Neuronal stem cell (in vitro differentiated cells): ENCODE measurements at regions not wholly inside any gene's neighbourhood (a gene's known extent, or its start where the extent isn't known, plus 50 kb on each side); places are given as distances from the start of the nearest gene placed in this dataset.
"Not testable (repeated sequence)": the region's sequence is repeated elsewhere in the genome, so short reads cannot be mapped to it uniquely, and the experiment has no call there.

Experiments used
- DNase-seq: peaks from one replicate; pipeline ENCODE4 v3.0.0-alpha.2; 2013; ENCODE audit warnings: low spot score
- H2AFZ ChIP-seq: one replicate; pipeline ENCODE4 v1.6.1; 2013; ENCODE audit warnings: mild to moderate bottlenecking, low read length, inconsistent platforms
- H2AK5ac ChIP-seq: 2 replicates; pipeline ENCODE4 v1.6.1; 2013; ENCODE audit warnings: low read depth, mild to moderate bottlenecking, inconsistent platforms, low read length, moderate library complexity, mixed read lengths
- H2BK120ac ChIP-seq: 2 replicates; pipeline ENCODE4 v1.6.1; 2013; ENCODE audit warnings: low read depth, mild to moderate bottlenecking, inconsistent platforms, low read length, moderate library complexity, mixed read lengths
- H2BK12ac ChIP-seq: one replicate; pipeline ENCODE4 v1.6.1; 2013; ENCODE audit warnings: low read length, inconsistent platforms
- H2BK15ac ChIP-seq: 2 replicates; pipeline ENCODE4 v1.6.1; 2013; ENCODE audit warnings: mild to moderate bottlenecking, low read length, inconsistent platforms, mixed read lengths
- H2BK5ac ChIP-seq: one replicate; pipeline ENCODE4 v1.6.1; 2013; ENCODE audit warnings: inconsistent platforms, mild to moderate bottlenecking, low read length, moderate library complexity
- H3K14ac ChIP-seq: one replicate; pipeline ENCODE4 v1.6.1; 2013; ENCODE audit warnings: low read length, inconsistent platforms
- H3K18ac ChIP-seq: 2 replicates; pipeline ENCODE4 v1.6.1; 2013; ENCODE audit warnings: low read length, inconsistent platforms
- H3K23ac ChIP-seq: 2 replicates; pipeline ENCODE4 v1.6.1; 2013; ENCODE audit warnings: low read depth, mild to moderate bottlenecking, mixed read lengths, low read length, inconsistent platforms; ENCODE audit not compliant: poor library complexity
- H3K27ac ChIP-seq: replicated peaks from 3 replicates; pipeline ENCODE4 v1.5.1; 2013; ENCODE audit warnings: low read length, inconsistent platforms
- H3K27me3 ChIP-seq, 3 experiments: 2 replicates each; pipeline ENCODE4 v1.6.1; 2013; ENCODE audit warnings: low read length in 3 of 3, mild to moderate bottlenecking in 2 of 3, inconsistent platforms in 1 of 3, low read depth in 1 of 3, mixed read lengths in 1 of 3, moderate library complexity in 1 of 3; ENCODE audit not compliant: control insufficient read depth in 3 of 3, insufficient read depth in 3 of 3
- H3K36me3 ChIP-seq, 2 donors: replicated peaks in 1 of 2; 2 replicates each; pipeline ENCODE4 v1.6.1; 2013; ENCODE audit warnings: low read length in 2 of 2; ENCODE audit not compliant: control insufficient read depth in 2 of 2, insufficient read depth in 2 of 2
- H3K4ac ChIP-seq: 2 replicates; pipeline ENCODE4 v1.6.1; 2013; ENCODE audit warnings: inconsistent platforms, mild to moderate bottlenecking, low read length, moderate library complexity
- H3K4me1 ChIP-seq, 2 donors: 1 replicate in 1 of 2; 2 replicates in 1 of 2; pipeline ENCODE4 v1.6.1; 2013; ENCODE audit warnings: low read length in 2 of 2, low read depth in 1 of 2; ENCODE audit not compliant: control insufficient read depth in 2 of 2, insufficient read depth in 1 of 2
- H3K4me2 ChIP-seq: one replicate; pipeline ENCODE4 v1.6.1; 2013; ENCODE audit warnings: mild to moderate bottlenecking, low read length, inconsistent platforms; ENCODE audit not compliant: insufficient read depth, poor library complexity, severe bottlenecking
- H3K4me3 ChIP-seq, 2 donors: 2 replicates each; pipeline ENCODE4 v1.5.1; 2013; ENCODE audit warnings: low read length in 2 of 2, mild to moderate bottlenecking in 2 of 2, inconsistent platforms in 1 of 2, moderate library complexity in 1 of 2
- H3K79me1 ChIP-seq: one replicate; pipeline ENCODE4 v1.6.1; 2013; ENCODE audit warnings: low read depth, mild to moderate bottlenecking, inconsistent platforms, low read length, moderate library complexity
- H3K9ac ChIP-seq: one replicate; pipeline ENCODE4 v1.6.1; 2013; ENCODE audit warnings: mild to moderate bottlenecking, low read depth, low read length, inconsistent platforms; ENCODE audit not compliant: poor library complexity
- H3K9me3 ChIP-seq, 2 donors: replicated peaks in 1 of 2; 2 replicates each; pipeline versions ENCODE3 to v1.6.1; 2013; ENCODE audit warnings: low read length in 2 of 2, mild to moderate bottlenecking in 2 of 2, inconsistent platforms in 1 of 2, low read depth in 1 of 2, mixed read lengths in 1 of 2, moderate library complexity in 1 of 2; ENCODE audit not compliant: control insufficient read depth in 2 of 2, insufficient read depth in 1 of 2
- H4K8ac ChIP-seq: one replicate; pipeline ENCODE4 v1.6.1; 2013; ENCODE audit warnings: low read depth, mild to moderate bottlenecking, inconsistent platforms, low read length, moderate library complexity
- H4K91ac ChIP-seq: one replicate; pipeline ENCODE4 v1.6.1; 2013; ENCODE audit warnings: low read length, low read depth, mild to moderate bottlenecking, inconsistent platforms; ENCODE audit not compliant: poor library complexity
- WGBS, 2 donors: extraction: QIAGEN DNeasy Blood & Tissue Kit; methylation state at CpG; one replicate each; pipeline ENCODE4 v1.1.7; 2013; ENCODE audit warnings: missing lambda C conversion rate in 2 of 2, mixed read lengths in 1 of 2; ENCODE audit not compliant: insufficient read length in 2 of 2, insufficient replicate concordance in 1 of 2; ENCODE audit errors: extremely low coverage in 2 of 2; 5-methylcytosine and 5-hydroxymethylcytosine counted together

- not testable (repeated sequence) for H3K4me2 ChIP-seq, H3K9me3 ChIP-seq, H3K9ac ChIP-seq, H2BK5ac ChIP-seq, H3K23ac ChIP-seq, H3K79me1 ChIP-seq, H2AFZ ChIP-seq, H4K8ac ChIP-seq, H3K27ac ChIP-seq, H3K14ac ChIP-seq, H3K4ac ChIP-seq, H3K18ac ChIP-seq, H2BK120ac ChIP-seq, H2BK12ac ChIP-seq, H3K4me1 ChIP-seq, H3K4me3 ChIP-seq, H4K91ac ChIP-seq, H2BK15ac ChIP-seq, H3K27me3 ChIP-seq, DNase-seq, H2AK5ac ChIP-seq, H3K36me3 ChIP-seq
- no CpG with 5 or more reads among the region's 5 CpGs for WGBS, 2 donors
Measured at GRCh38 chr21:13984728-13985127, 226.0 kb downstream of the LIPI start.

GRCh38 chr21:13981176-13982087 is 229.3 kb downstream of the LIPI start:
- not testable (repeated sequence) for H3K9me3 ChIP-seq, H3K23ac ChIP-seq, H3K27me3 ChIP-seq, H2BK5ac ChIP-seq, H4K8ac ChIP-seq, H3K4ac ChIP-seq, H3K27ac ChIP-seq, H3K18ac ChIP-seq, H2AK5ac ChIP-seq, DNase-seq, H2BK12ac ChIP-seq, H2BK120ac ChIP-seq, H3K4me1 ChIP-seq, H3K9ac ChIP-seq, H3K4me3 ChIP-seq, H4K91ac ChIP-seq, H3K79me1 ChIP-seq, H3K14ac ChIP-seq, H3K36me3 ChIP-seq, H2BK15ac ChIP-seq, H2AFZ ChIP-seq, H3K4me2 ChIP-seq
- no CpG with 5 or more reads among the region's 48 CpGs for WGBS, 2 donors

GRCh38 chr21:13980115-13980662 is 230.6 kb downstream of the LIPI start:
- H3K27ac ChIP-seq, H3K36me3 ChIP-seq, H4K91ac ChIP-seq, H3K79me1 ChIP-seq, H2BK120ac ChIP-seq, H3K9ac ChIP-seq, H3K23ac ChIP-seq, H3K14ac ChIP-seq, H3K4ac ChIP-seq, H2BK12ac ChIP-seq, H3K4me1 ChIP-seq, H3K27me3 ChIP-seq, H2AK5ac ChIP-seq, H3K4me3 ChIP-seq, H4K8ac ChIP-seq, H2BK5ac ChIP-seq, H2AFZ ChIP-seq, H3K9me3 ChIP-seq, H2BK15ac ChIP-seq: not testable (repeated sequence)
- peak; percentile 20 for DNase-seq
- peak overlapping the region; percentile 45 for H3K4me2 ChIP-seq
- no CpG with 5 or more reads among the region's 42 CpGs for WGBS, 2 donors
- peak overlapping the region; percentile 17 for H3K18ac ChIP-seq

GRCh38 chr21:13979608-13980007 is 231.1 kb downstream of the LIPI start:
- not testable (repeated sequence) for H3K9me3 ChIP-seq, H3K27me3 ChIP-seq, H2AFZ ChIP-seq, H3K79me1 ChIP-seq, H2AK5ac ChIP-seq, H3K9ac ChIP-seq, H3K4me1 ChIP-seq, H3K4me3 ChIP-seq, H2BK5ac ChIP-seq, H3K23ac ChIP-seq, H2BK15ac ChIP-seq, H3K14ac ChIP-seq, H3K4ac ChIP-seq, H4K91ac ChIP-seq, H3K18ac ChIP-seq, H2BK12ac ChIP-seq, DNase-seq, H2BK120ac ChIP-seq, H4K8ac ChIP-seq, H3K27ac ChIP-seq, H3K36me3 ChIP-seq
- no CpG with 5 or more reads among the region's 26 CpGs for WGBS, 2 donors
- H3K4me2 ChIP-seq, result peak overlapping the region; percentile 2
